ENCODE measurements at regions not wholly inside any gene's neighbourhood (a gene's known extent, or its start where the extent isn't known, plus 50 kb on each side); places are given as distances from the start of the nearest gene placed in this dataset.

GRCh38 chr2:38203446-38203810 lies 127.5 kb upstream of the CYP1B1 start:
- no peak for DNase-seq (ENCODE audit: low read depth)

GRCh38 chr2:38202713-38203445 lies 126.9 kb upstream of the CYP1B1 start:
- no peak for DNase-seq (ENCODE audit: low read depth)

- DNase-seq (ENCODE audit: low read depth): no peak
Measured at GRCh38 chr2:38201784-38202183, 125.8 kb upstream of the CYP1B1 start.

- no peak for DNase-seq (ENCODE audit: low read depth)
Measured at GRCh38 chr2:38200598-38200997, 124.6 kb upstream of the CYP1B1 start.

GRCh38 chr2:38199127-38199526 lies 123.2 kb upstream of the CYP1B1 start:
- DNase-seq (ENCODE audit: low read depth): no peak

- no peak for DNase-seq (ENCODE audit: low read depth)
Measured at GRCh38 chr2:38194751-38195150, 118.8 kb upstream of the CYP1B1 start.

GRCh38 chr2:38192976-38193375 lies 117.0 kb upstream of the CYP1B1 start:
- no peak for DNase-seq (ENCODE audit: low read depth)

GRCh38 chr2:38192046-38192445 lies 116.1 kb upstream of the CYP1B1 start:
- DNase-seq (ENCODE audit: low read depth): no peak

GRCh38 chr2:38191516-38191915 lies 115.6 kb upstream of the CYP1B1 start:
- DNase-seq (ENCODE audit: low read depth): no peak

- peak; percentile 93 for DNase-seq (ENCODE audit: low read depth)
Measured at GRCh38 chr2:38190542-38191218, 114.7 kb upstream of the CYP1B1 start.

GRCh38 chr2:38187541-38188011 lies 111.6 kb upstream of the CYP1B1 start:
- DNase-seq (ENCODE audit: low read depth): no peak

GRCh38 chr2:38185012-38185491 lies 109.1 kb upstream of the CYP1B1 start:
- DNase-seq (ENCODE audit: low read depth): no peak

- DNase-seq (ENCODE audit: low read depth): no peak
Measured at GRCh38 chr2:38182492-38183003, 106.6 kb upstream of the CYP1B1 start.

- DNase-seq (ENCODE audit: low read depth): no peak
Measured at GRCh38 chr2:38181806-38182491, 106.0 kb upstream of the CYP1B1 start.

GRCh38 chr2:38180754-38181153 lies 104.8 kb upstream of the CYP1B1 start:
- no peak for DNase-seq (ENCODE audit: low read depth)

GRCh38 chr2:38178556-38179419 lies 102.8 kb upstream of the CYP1B1 start:
- DNase-seq (ENCODE audit: low read depth): peak; percentile 90

- no peak for DNase-seq (ENCODE audit: low read depth)
Measured at GRCh38 chr2:38178119-38178518, 102.2 kb upstream of the CYP1B1 start.

- DNase-seq (ENCODE audit: low read depth): no peak
Measured at GRCh38 chr2:38176619-38177021, 100.7 kb upstream of the CYP1B1 start.

- DNase-seq (ENCODE audit: low read depth): peak; percentile 95
Measured at GRCh38 chr2:38174646-38175423, 98.9 kb upstream of the CYP1B1 start.

GRCh38 chr2:38174131-38174530 lies 98.2 kb upstream of the CYP1B1 start:
- DNase-seq (ENCODE audit: low read depth): no peak

GRCh38 chr2:38173683-38174082 lies 97.7 kb upstream of the CYP1B1 start:
- DNase-seq (ENCODE audit: low read depth): no peak
